ENCODE measurements at regions not wholly inside any gene's neighbourhood (a gene's known extent, or its start where the extent isn't known, plus 50 kb on each side); places are given as distances from the start of the nearest gene placed in this dataset.
"Not testable (repeated sequence)": the region's sequence is repeated elsewhere in the genome, so short reads cannot be mapped to it uniquely, and the experiment has no call there.

DNA sequence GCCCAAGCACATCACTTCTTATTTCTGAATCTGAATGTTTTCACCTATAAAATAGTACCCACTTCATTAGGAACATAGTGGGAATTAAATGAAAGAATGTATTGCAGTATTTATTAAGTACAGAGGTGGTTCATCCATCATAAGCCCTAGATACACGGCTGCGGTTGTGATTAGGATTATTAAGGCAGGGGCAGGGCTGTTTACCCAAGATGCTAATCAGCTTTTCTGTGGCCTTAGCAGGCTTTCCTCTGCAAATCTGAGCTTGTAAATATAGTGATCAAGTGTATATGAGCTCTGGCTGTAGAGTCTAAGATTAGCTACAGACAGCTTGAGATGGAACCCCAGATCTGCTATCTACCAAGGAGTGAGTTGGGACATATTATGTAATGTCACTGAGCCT is 124.1 kb upstream of the ADRA1B start:
- H3K36me3 Mint-ChIP-seq: no peaks in the 10 kb centered on the region
- H3K9me3 Mint-ChIP-seq: no peaks in the 10 kb centered on the region
- H3K4me1 Mint-ChIP-seq: no peaks in the 10 kb centered on the region
- H3K27me3 Mint-ChIP-seq: peaks cover 1% of the 10 kb centered on the region
- no peak overlapping the region for H3K4me3 Mint-ChIP-seq
- no peak overlapping the region for H3K27ac Mint-ChIP-seq

DNA sequence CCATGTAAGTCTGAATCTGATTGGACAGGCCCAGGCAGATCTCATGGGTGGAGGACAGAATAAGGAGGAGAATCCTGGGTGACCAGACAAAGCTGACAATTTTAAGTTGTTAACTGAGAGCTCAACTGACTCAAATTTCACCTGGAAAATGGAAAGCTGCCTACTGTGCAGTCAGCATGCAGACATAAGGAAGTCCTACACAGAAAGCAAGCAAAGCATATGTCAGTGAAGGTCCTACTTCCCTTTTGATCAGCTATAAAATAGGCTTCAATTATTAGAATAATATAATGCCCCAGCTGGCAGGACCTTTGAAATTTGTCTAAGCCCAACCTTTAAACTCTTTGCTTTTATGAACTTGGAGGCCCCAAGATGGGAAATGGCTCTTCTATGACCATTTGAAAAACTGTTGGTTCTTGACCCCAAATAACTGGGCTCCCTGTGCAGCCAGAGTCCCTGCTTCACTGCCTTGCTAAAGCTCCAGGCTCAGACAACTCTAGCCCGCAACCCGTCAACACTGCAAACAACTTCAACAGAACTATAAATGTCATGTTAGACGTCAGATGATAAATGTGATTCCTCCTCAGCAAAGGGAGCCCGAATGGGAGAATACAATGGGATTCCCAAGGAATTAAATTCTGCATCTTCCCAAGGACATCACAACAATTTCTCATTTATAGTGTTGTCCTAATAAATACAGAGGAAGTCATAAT is 118.9 kb upstream of the ADRA1B start:
- peaks cover 3% of the 10 kb centered on the region for H3K27me3 Mint-ChIP-seq
- no peaks in the 10 kb centered on the region for H3K9me3 Mint-ChIP-seq
- H3K36me3 Mint-ChIP-seq: no peaks in the 10 kb centered on the region
- no peak overlapping the region for H3K4me3 Mint-ChIP-seq
- H3K27ac Mint-ChIP-seq: no peak overlapping the region
- H3K4me1 Mint-ChIP-seq: no peaks in the 10 kb centered on the region

DNA sequence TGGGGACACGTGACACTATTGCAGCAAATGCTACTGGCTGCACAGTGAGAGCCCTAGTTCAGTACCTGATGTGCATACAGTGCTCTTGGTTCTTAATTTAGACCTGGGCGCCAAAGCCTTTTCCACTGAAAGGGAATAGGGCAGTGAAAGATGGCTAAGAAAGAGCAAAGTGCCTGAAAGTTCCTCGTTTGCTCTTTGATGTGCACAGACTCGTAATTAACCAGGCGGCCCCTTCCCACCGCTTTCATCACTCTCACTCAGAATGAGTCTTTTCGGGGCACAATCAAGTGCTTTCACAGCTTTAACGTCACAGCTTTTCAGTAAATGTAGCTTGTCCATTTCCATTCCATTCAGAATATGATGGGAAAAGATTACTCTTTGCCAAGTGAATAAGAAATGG is 116.6 kb upstream of the ADRA1B start:
- Mint-ChIP-seq H3K9me3 (no peaks in the 10 kb centered on the region), H3K27ac (no peak overlapping the region), H3K27me3 (peaks cover 15% of the 10 kb centered on the region), H3K36me3 (no peaks in the 10 kb centered on the region), H3K4me1 (no peaks in the 10 kb centered on the region), H3K4me3 (no peak overlapping the region)

DNA sequence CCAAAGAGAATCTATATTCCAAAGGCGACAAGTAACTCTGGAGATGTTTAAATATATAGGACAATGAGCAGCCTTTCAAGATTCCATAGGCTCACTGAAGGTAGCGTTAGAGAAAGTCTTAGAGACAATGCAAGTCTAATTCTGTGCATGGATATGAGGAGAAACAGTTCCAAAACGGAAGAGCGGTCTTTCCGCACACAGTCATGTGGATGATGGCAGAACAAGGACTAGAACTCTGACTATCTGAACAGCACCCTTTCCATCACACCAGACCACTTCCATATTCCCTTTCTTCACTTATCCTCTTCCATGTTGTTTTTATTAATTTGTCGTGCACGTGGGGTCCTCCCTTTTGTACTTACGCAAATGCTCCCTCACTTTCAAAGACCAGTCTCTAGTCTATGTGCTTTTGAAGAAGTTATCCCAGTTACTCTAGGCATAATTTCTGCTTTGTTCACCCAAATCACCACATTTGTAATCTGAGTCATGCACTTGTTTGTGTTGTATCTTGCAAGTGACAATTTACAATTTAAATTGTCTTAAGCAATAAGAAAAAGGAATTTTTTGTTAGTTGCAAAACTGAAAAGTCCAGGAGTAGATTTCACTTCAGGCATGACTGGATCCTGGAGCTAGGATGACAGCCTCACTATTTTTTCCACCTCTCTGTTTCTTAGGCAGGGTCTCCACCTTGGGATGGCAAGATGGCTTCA is 116.0 kb upstream of the ADRA1B start:
- no peaks in the 10 kb centered on the region for H3K9me3 Mint-ChIP-seq
- no peaks in the 10 kb centered on the region for H3K4me1 Mint-ChIP-seq
- no peak overlapping the region for H3K27ac Mint-ChIP-seq
- no peaks in the 10 kb centered on the region for H3K36me3 Mint-ChIP-seq
- peaks cover 15% of the 10 kb centered on the region for H3K27me3 Mint-ChIP-seq
- no peak overlapping the region for H3K4me3 Mint-ChIP-seq

DNA sequence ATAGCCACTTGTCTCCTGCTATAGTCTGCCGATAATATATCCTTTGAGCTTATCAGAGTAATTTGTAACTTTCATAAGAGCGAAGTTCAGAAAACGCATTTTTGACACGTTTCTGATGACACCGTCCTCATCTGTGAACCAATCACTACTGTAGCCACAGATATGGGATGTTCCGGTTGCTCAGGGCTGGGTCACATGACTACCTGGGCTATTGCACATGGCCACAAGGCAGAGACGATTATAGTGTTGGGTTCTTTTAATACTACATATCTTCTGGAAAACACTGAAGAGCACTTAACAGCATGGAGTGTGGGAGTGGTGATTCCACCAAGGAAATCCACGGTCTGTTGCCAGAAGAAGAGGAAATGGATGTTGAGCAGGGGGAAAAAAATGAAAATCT is 115.0 kb upstream of the ADRA1B start:
- peaks cover under 1% of the 10 kb centered on the region for H3K9me3 Mint-ChIP-seq
- no peaks in the 10 kb centered on the region for H3K4me1 Mint-ChIP-seq
- no peak overlapping the region for H3K4me3 Mint-ChIP-seq
- H3K27me3 Mint-ChIP-seq: peaks cover 19% of the 10 kb centered on the region
- H3K36me3 Mint-ChIP-seq: no peaks in the 10 kb centered on the region
- H3K27ac Mint-ChIP-seq: no peak overlapping the region

DNA sequence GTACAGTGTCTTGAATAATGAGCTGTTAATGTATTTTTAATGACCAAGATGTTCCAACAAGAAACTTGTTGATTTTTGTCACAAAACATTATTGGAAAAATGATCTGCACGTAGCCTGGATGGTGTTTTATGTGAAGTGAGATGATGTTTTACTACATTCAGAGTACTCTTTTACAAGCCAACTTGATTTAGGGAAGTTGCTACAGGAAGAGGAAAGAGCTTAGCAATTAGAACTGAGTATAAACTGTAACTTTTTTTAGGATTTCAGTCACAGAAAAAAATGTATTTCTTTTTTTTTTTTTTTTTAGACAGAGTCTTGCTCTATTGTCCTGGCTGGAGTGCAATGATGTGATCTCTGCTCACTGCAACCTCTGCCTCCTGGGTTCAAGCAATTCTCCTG is 113.6 kb upstream of the ADRA1B start:
- H3K36me3 Mint-ChIP-seq: no peaks in the 10 kb centered on the region
- peaks cover 19% of the 10 kb centered on the region for H3K27me3 Mint-ChIP-seq
- no peaks in the 10 kb centered on the region for H3K4me1 Mint-ChIP-seq
- H3K27ac Mint-ChIP-seq: no peak overlapping the region
- no peak overlapping the region for H3K4me3 Mint-ChIP-seq
- H3K9me3 Mint-ChIP-seq: peaks cover 5% of the 10 kb centered on the region

DNA sequence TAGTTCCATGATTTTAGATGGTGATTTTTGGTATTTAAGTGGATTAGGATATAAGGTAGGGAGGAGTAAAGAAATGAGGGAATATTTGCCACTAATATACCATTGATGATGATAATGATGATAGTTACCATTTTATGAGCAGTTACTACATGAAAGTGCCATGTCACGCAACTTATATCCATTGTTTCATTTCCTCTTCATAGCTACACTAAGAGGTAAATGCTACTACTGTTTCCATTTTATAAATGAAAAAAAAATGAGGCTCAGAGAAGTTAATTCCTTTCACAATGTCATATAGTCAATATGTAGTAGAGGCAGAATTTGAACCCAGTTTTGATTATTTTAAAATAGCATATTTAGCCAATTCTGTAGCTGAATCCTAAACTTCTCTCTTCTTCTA is 112.2 kb upstream of the ADRA1B start:
- Mint-ChIP-seq H3K4me3 (no peak overlapping the region), H3K27ac (no peak overlapping the region), H3K36me3 (no peaks in the 10 kb centered on the region), H3K27me3 (peaks cover 19% of the 10 kb centered on the region), H3K9me3 (peaks cover 5% of the 10 kb centered on the region), H3K4me1 (no peaks in the 10 kb centered on the region)

DNA sequence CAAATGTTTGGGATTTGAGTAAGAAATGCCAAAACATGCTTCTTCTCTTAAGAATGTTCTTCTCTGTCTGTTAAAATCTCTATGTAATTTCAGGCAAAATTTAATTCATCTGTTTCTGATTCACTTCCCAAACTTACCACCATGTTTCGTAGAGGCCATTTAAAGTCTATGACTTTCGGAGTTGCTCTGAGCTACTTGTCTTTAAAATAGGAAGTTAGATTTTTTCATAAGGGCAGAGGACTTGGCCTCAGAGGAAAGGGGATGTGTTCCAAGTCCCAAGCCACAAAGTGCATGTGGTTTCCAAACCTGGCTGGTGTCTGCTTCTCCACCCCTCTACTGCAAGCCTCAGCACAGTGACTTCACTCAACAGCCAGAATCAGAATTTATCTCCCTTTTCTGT is 111.3 kb upstream of the ADRA1B start:
- no peak overlapping the region for H3K4me3 Mint-ChIP-seq
- peaks cover 5% of the 10 kb centered on the region for H3K9me3 Mint-ChIP-seq
- H3K27me3 Mint-ChIP-seq: peaks cover 19% of the 10 kb centered on the region
- H3K4me1 Mint-ChIP-seq: no peaks in the 10 kb centered on the region
- no peaks in the 10 kb centered on the region for H3K36me3 Mint-ChIP-seq
- H3K27ac Mint-ChIP-seq: no peak overlapping the region

DNA sequence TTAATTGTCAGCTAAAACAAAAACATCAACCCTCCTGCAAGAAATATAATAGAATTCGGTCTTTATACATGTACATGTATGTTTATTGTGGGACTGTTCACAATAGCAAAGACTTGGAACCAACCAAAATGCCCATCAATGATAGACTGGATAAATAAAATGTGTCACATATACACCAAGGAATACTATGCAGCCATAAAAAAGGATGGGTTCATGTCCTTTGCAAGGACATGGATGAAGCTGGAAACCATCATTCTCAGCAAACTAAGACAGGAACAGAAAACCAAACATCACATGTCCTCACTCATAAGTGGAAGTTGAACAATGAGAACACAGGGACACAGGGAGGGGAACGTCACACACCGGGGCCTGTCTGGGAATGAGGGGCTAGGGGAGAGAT is 109.1 kb upstream of the ADRA1B start:
- not testable (repeated sequence) for H3K4me3 Mint-ChIP-seq, H3K27ac Mint-ChIP-seq, H3K4me1 Mint-ChIP-seq, H3K9me3 Mint-ChIP-seq, H3K36me3 Mint-ChIP-seq
- H3K27me3 Mint-ChIP-seq: peaks cover 16% of the 10 kb centered on the region

DNA sequence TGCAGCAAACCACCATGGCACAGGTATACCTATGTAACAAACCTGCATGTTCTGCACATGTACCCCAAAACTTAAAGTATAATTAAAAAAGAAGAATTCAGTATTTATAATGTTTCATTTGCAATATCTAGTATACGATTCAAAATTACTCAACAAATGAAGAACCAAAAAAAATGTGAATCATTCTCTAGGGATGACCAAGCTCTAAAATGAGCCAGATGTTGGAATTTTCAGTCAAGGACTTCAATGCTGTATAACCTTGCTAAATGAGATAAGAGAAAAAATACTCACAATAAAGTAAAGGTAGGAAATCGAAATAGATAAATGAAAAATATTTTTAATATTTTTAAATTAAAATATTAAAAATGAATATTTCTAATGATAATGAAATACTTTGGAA is 108.7 kb upstream of the ADRA1B start:
- no peak overlapping the region for H3K4me3 Mint-ChIP-seq
- H3K27ac Mint-ChIP-seq: no peak overlapping the region
- peaks cover 14% of the 10 kb centered on the region for H3K27me3 Mint-ChIP-seq
- H3K36me3 Mint-ChIP-seq: no peaks in the 10 kb centered on the region
- H3K4me1 Mint-ChIP-seq: no peaks in the 10 kb centered on the region
- H3K9me3 Mint-ChIP-seq: peaks cover 5% of the 10 kb centered on the region

DNA sequence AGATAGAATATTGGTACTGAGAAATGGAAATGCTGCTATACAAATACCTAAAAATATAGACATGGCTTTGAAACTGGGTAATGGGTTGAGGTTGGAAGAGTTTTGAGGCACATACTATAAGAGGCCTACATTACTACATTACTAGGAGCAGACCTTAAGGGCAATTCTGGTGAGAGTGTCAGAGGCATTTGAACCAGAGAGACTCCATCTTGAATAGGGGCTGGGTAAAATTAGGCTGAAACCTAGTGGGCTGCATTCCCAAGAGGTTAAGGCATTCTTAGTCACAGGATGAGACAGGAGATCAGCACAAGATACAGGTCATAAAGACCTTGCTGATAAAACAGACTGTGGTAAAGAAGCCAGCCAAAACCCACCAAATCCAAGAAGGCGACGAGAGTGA is 104.6 kb upstream of the ADRA1B start:
- Mint-ChIP-seq H3K27ac (no peak overlapping the region), H3K4me3 (no peak overlapping the region), H3K36me3 (no peaks in the 10 kb centered on the region), H3K4me1 (no peaks in the 10 kb centered on the region), H3K9me3 (peaks cover under 1% of the 10 kb centered on the region), H3K27me3 (no peaks in the 10 kb centered on the region)

DNA sequence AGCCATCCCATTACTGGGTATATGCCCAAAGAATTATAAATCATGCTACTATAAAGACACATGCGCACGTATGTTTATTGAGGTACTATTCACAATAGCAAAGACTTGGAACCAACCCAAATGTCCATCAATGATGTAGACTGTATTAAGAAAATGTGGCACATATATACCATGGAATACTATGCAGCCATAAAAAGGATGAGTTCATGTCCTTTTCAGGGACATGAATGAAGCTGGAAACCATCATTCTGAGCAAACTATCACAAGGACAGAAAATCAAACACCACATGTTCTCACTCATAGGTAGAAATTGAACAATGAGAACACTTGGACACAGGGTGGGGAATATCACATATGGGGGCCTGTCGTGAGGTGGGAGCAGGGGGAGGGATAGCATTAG is 103.5 kb upstream of the ADRA1B start:
- H3K36me3 Mint-ChIP-seq, H3K27ac Mint-ChIP-seq, H3K27me3 Mint-ChIP-seq, H3K4me3 Mint-ChIP-seq, H3K4me1 Mint-ChIP-seq, H3K9me3 Mint-ChIP-seq: not testable (repeated sequence)

DNA sequence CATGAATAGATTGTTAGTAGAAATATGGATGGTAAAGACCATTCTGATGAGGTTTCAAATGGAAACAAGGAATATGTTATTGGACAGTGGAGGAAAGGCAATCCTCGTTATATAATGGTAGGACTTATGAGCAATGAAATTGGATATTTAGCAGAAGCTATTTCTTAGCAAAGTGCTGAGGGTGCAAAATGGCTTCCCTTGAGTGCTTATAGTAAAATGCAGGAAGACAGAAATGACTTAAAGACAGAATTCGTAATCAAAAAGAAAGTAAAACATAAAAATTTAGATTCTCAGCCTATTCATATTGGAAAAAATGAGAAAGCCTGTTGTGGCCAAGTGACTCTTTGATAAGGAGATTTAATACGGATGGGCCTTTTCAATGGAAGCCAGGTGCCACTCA is 102.1 kb upstream of the ADRA1B start:
- H3K27ac Mint-ChIP-seq: no peak overlapping the region
- H3K4me3 Mint-ChIP-seq: no peak overlapping the region
- H3K27me3 Mint-ChIP-seq: no peaks in the 10 kb centered on the region
- H3K4me1 Mint-ChIP-seq: no peaks in the 10 kb centered on the region
- no peaks in the 10 kb centered on the region for H3K36me3 Mint-ChIP-seq
- H3K9me3 Mint-ChIP-seq: no peaks in the 10 kb centered on the region

DNA sequence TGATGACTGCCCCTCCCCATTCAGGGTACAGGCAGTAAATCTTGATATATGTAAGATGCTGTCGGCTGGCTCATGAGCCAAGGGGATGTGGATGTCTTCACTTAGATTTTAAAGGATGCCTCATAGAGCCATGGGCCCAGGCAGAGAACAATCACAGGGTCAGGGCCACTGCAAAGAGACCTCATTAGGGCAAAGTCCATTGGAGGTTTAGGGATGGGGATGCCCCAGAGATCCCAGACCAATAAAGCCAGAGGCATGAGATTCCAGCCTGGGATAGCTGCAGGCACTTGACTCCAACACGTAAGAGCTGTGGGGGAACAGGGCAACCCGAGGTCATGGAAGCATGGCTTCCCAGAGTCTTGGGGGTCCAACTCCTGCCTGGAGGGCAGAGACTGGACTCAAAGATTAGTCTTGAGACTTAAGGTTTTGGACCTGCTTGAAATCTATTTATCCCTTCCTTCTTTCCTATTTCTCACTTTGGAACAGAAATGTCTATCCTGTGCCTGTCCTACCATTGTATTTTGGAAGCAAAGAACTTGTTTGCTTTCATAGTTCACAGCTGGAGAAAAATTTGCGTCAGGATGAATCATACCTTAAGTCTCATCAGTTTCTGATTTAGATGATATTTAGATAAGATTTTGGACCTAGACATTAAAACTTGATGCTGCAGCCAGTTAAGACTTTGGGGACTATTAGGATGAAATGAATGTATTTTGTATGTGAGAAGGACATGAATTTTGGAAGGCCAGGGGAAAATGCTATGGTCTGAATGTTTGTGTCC is 101.3 kb upstream of the ADRA1B start:
- H3K9me3 Mint-ChIP-seq: no peaks in the 10 kb centered on the region
- no peak overlapping the region for H3K4me3 Mint-ChIP-seq
- no peaks in the 10 kb centered on the region for H3K27me3 Mint-ChIP-seq
- no peaks in the 10 kb centered on the region for H3K4me1 Mint-ChIP-seq
- H3K27ac Mint-ChIP-seq: no peak overlapping the region
- H3K36me3 Mint-ChIP-seq: no peaks in the 10 kb centered on the region

DNA sequence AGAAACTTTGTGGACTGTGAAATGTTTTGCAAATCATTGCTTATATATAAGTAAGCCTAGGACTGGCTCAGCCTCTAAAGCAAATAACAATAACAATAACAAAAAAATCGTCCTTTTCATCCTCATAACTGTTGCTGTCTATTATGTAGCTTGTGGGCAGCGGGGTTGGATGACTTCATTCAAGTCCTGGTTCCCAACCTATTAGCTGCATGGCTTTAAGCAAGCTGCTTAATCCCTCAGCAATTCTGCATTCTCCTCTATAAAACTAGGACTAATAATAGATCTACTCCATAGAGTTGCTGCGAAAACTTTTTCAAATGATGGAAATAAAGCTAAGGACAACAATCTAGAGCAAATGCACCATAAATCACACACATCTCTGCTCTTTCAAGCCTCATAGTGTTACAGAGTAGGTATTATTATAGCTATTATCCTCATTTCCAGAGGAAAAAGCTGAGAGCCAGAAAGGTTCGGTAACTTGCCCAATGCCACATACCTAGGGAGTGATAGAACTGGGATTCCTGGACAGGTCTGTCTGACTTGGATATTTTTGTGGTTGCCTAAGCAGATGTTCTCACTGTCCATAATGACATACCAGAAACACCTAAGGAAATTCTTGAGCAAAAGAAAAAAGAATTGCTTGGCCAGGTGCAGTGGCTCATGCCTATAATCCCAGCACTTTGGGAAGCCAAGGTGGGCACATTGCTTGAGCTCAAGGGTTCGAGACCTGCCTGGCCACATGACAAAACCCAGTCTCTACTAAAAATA is 98.8 kb upstream of the ADRA1B start:
- Mint-ChIP-seq H3K4me3 (no peak overlapping the region), H3K27ac (no peak overlapping the region), H3K36me3 (no peaks in the 10 kb centered on the region), H3K27me3 (no peaks in the 10 kb centered on the region), H3K4me1 (no peaks in the 10 kb centered on the region), H3K9me3 (no peaks in the 10 kb centered on the region)
